Kidney (tissue), 13 donors: ENCODE measurements at regions not wholly inside any gene's neighbourhood (a gene's known extent, or its start where the extent isn't known, plus 50 kb on each side); places are given as distances from the start of the nearest gene placed in this dataset.

Experiments
- DNase-seq, 5 donors: peaks; one replicate each; pipeline ENCODE4 v3.0.0-alpha.2; 2013 to 2020
- FAIRE-seq: peaks from 2 replicates; lab custom pipeline; 2012; peaks lifted over from hg19 to GRCh38; lab: Jason Lieb, UNC
- H3K27ac ChIP-seq, 2 donors: one replicate each; pipeline ENCODE4 v1.7.0; 2013; ENCODE audit warnings: low read depth in 2 of 2, low read length in 2 of 2, inconsistent platforms in 1 of 2
- H3K27me3 ChIP-seq: one replicate; pipeline ENCODE4 v1.7.1; 2013; ENCODE audit warnings: low read length, inconsistent platforms; ENCODE audit not compliant: control insufficient read depth, insufficient read depth
- H3K36me3 ChIP-seq, 3 donors: one replicate each; pipeline versions ENCODE4 v1.7.0 to v1.7.1; 2013; ENCODE audit warnings: low read length in 3 of 3, control low read depth in 1 of 3, inconsistent platforms in 1 of 3; ENCODE audit not compliant: insufficient read depth in 3 of 3, control insufficient read depth in 2 of 3
- H3K4me1 ChIP-seq, 3 donors: one replicate each; pipeline versions ENCODE4 v1.7.0 to v1.7.1; 2013; ENCODE audit warnings: low read length in 3 of 3, inconsistent platforms in 1 of 3, low read depth in 1 of 3; ENCODE audit not compliant: control insufficient read depth in 2 of 3, insufficient read depth in 2 of 3
- H3K4me3 ChIP-seq, 3 donors: one replicate each; pipeline versions ENCODE4 v1.7.0 to v1.8.1; 2013; ENCODE audit warnings: low read length in 3 of 3, control low read depth in 1 of 3, inconsistent platforms in 1 of 3
- H3K9ac ChIP-seq, 3 donors: one replicate each; pipeline versions ENCODE4 v1.7.0 to v1.7.1; 2013; ENCODE audit warnings: low read length in 3 of 3, control low read depth in 1 of 3, inconsistent platforms in 1 of 3
- H3K9me3 ChIP-seq, 3 donors: one replicate each; pipeline versions ENCODE4 v1.7.0 to v1.7.1; 2013; ENCODE audit warnings: low read length in 3 of 3, control low read depth in 1 of 3, inconsistent platforms in 1 of 3; ENCODE audit not compliant: control insufficient read depth in 2 of 3, insufficient read depth in 1 of 3
- intact Hi-C: fragments of 100-400 bp; cut with DNase I; formaldehyde crosslinking; loops from one replicate; pipeline ENCODE4 v1.11.1; 2022
- TF ChIP-seq, protein P1 (sequence below): IDR thresholded peaks from 3 replicates; pipeline ENCODE4 v1.5.1; 2012; ENCODE audit warnings: mild to moderate bottlenecking, moderate library complexity, borderline replicate concordance; ENCODE audit not compliant: insufficient read depth; ENCODE audit errors: extremely low read depth
- donor health status: control.
- donor health status: control.
- donor health status: control.
- donor health status: control.
- donor health status: control.
- donor health status: DM: yes; HTN: yes; CAD: no.
- donor health status: Normal renal cell carcinoma (clear cell type).

DNA sequence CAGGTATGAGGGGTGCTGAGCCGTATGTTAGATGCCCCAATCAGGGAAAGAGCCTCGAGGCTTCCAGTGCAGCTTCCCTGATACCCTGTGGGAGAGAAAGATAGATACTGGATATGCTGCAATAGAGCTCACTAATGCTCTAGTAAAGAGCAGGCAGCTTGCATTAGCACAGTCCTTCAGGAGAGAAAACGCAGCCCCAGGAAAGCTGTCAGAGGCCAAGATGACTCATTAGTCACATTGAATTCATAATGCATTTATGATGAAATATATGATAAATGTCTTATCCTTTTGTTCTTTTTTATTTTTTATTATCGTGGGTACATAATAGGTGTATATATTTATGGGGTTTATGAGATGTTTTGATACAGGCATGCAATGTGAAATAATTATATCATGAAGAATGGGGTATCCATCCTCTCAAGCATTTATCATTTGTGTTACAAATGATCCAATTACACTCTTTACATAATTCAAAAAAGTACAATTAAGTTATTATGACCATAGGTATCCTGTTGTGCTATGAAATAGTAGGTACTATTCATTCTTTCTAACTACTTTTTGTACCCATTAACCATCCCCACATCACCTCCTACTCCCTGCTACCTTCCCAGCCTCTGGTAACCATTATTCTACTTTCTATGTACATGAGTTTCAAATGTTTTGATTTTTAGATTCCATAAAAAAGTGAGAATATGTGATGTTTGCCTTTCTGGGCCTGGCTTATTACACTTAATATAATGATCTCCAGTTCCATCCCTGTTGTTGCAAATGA lies 94.5 kb upstream of the TOP3B start:
- FAIRE-seq (no peak), DNase-seq (no peak)
- no peak overlapping the region for H3K27ac ChIP-seq
- H3K9ac ChIP-seq = no peak overlapping the region
- peaks cover 0 to 7% (median 3%) of the 10 kb centered on the region in 3 donors for H3K4me1 ChIP-seq
- no peaks in the 10 kb centered on the region for H3K27me3 ChIP-seq
- intact Hi-C loops = no loop called here
- no peak overlapping the region for H3K4me3 ChIP-seq
- TF ChIP-seq, protein P1, sequence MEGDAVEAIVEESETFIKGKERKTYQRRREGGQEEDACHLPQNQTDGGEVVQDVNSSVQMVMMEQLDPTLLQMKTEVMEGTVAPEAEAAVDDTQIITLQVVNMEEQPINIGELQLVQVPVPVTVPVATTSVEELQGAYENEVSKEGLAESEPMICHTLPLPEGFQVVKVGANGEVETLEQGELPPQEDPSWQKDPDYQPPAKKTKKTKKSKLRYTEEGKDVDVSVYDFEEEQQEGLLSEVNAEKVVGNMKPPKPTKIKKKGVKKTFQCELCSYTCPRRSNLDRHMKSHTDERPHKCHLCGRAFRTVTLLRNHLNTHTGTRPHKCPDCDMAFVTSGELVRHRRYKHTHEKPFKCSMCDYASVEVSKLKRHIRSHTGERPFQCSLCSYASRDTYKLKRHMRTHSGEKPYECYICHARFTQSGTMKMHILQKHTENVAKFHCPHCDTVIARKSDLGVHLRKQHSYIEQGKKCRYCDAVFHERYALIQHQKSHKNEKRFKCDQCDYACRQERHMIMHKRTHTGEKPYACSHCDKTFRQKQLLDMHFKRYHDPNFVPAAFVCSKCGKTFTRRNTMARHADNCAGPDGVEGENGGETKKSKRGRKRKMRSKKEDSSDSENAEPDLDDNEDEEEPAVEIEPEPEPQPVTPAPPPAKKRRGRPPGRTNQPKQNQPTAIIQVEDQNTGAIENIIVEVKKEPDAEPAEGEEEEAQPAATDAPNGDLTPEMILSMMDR = no peak
- H3K36me3 ChIP-seq = no peaks in the 10 kb centered on the region
- no peaks in the 10 kb centered on the region for H3K9me3 ChIP-seq

GRCh38 chr22:22076361-22076760 lies 93.8 kb upstream of the TOP3B start:
- TF ChIP-seq, protein P1 = no peak
- no peaks in the 10 kb centered on the region for H3K9me3 ChIP-seq
- H3K4me3 ChIP-seq = no peak overlapping the region
- no peak overlapping the region for H3K27ac ChIP-seq
- no peak overlapping the region for H3K9ac ChIP-seq
- H3K4me1 ChIP-seq = peaks cover 0 to 7% (median 3%) of the 10 kb centered on the region in 3 donors
- FAIRE-seq (no peak), DNase-seq (peak in 2 of 5 donors; percentile 7 to 15)
- intact Hi-C loops = no loop called here
- no peaks in the 10 kb centered on the region for H3K27me3 ChIP-seq
- H3K36me3 ChIP-seq = no peaks in the 10 kb centered on the region

DNA sequence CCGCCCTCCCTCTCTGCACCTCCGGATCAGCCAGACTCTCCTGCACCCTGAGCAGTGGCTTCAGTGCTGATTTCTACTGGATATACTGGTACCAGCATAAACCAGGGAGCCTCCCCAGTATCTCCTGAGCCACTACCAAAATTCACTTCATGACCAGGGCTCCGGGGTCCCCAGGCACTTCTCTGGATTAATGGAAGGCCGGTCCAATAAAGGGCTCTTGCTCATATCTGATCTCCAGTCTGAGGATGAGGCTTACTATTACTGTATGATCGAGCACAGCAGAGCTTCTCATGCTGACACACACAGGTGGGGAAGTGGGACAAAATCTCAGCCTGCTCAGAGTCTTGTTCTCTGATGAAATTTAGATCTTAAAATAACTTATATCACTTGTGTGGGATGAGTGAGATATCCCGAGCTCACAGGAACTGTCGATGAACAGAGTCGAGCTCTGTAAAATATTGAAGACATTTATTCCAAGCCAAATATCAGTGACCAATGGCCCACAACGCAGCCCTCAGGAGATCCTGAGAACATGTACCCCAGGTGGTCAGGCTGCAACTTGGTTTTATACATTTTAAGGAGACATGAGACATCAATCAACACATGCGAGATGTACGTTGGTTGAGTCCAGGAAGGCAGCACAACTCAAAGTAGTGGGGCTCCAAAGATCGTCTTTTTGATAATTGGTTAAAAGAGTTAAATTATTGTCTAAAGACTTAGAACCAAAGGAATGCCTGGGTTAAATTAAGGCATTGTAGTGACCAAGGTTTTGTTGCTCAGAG lies 93.0 kb upstream of the TOP3B start:
- intact Hi-C loops = no loop called here
- no peak overlapping the region for H3K27ac ChIP-seq
- H3K9ac ChIP-seq = no peak overlapping the region
- peaks cover 0 to 7% (median 3%) of the 10 kb centered on the region in 3 donors for H3K4me1 ChIP-seq
- H3K9me3 ChIP-seq = no peaks in the 10 kb centered on the region
- no peak for DNase-seq
- H3K4me3 ChIP-seq = no peak overlapping the region
- H3K27me3 ChIP-seq = no peaks in the 10 kb centered on the region
- no peaks in the 10 kb centered on the region for H3K36me3 ChIP-seq
- TF ChIP-seq, protein P1 = no peak
- FAIRE-seq = no peak
